ENCODE measurements at regions not wholly inside any gene's neighbourhood (a gene's known extent, or its start where the extent isn't known, plus 50 kb on each side); places are given as distances from the start of the nearest gene placed in this dataset.
"Not testable (repeated sequence)": the region's sequence is repeated elsewhere in the genome, so short reads cannot be mapped to it uniquely, and the experiment has no call there.

DNA sequence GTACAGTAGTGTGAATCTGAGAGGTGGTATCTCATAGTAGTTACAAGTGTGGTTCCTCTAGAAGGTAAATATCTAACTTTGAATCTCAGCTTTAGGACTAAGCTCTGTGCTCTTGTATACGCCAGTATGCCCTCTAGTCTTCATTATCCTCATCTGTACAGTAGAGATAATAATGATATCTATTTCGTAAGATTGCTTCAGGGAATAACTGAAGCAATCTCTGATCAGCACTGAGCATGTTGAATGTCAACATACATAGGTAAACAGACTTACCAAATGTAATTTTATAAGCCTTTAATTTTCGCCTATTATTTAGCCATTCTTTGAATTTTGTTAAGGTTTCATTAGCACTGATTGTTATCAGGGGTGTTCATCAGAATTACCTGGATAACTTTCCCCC is 175.2 kb upstream of the ANKRD50 start:
- no peak for DNase-seq (ENCODE audit: low spot score)

- DNase-seq (ENCODE audit: low spot score), result no peak
Observed at GRCh38 chr4:124884316-124884715, 171.8 kb upstream of the ANKRD50 start.

DNA sequence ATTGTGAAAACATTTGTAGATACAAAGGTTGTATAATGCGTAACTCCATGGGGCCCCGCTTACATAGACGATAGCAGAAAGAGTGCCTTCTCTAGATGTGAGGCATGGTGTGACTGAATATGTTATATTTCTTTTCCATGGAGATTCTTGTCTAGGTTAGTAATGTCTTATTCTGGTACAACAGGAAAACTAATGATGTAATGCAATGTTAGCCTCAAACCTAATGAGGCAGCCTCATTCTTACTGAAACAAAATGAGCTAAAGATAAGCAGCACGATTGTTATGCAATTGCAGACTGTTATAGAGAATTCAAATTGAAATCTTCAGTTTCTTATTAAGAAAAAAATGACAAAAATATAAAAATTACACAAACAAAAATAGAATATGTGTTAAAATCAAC is 171.1 kb upstream of the ANKRD50 start:
- no peak for DNase-seq (ENCODE audit: low spot score)

GRCh38 chr4:124879195-124879594 is 166.7 kb upstream of the ANKRD50 start:
- no peak for DNase-seq (ENCODE audit: low spot score)

GRCh38 chr4:124874172-124874450 is 161.6 kb upstream of the ANKRD50 start:
- DNase-seq (ENCODE audit: low spot score), result no peak

DNA sequence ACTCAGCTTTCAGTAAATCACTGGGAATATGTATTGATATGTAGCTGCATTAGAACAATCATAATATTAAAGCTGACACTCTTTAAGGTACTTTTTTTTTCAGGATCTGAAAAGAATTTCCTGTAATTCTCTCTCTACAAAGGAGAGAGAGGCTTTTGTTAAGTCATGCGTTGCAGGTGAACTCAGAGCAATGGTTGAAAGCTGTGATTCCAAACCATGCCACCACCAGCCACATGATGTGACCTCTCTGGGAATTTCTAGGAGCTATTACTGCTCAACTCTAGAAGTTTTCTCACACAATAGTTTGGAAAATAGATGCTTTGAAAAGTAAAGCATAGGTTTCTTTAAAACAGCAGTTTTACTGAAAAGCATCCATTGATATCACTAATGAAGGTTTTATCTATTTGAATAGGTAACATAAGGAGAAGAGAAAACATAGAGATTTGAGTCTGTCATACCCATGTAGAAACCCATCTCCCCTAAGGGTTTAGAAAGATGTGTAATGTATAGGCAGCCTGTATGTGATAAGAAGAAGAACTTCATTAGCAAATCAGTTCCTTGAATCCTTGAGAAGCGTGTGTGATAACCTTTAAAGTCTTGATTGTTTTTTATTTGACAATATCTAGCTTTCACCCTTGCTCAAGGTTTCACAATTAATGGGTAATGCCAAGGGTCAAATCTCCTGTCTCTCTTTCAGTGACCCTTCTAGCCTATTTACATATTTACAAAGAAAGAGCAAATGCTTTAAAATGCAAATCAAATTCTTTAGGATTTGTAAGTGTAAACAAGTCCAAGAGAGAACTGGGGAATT is 161.0 kb upstream of the ANKRD50 start:
- DNase-seq (ENCODE audit: low spot score), result peak; percentile 14

GRCh38 chr4:124872659-124873058 is 160.1 kb upstream of the ANKRD50 start:
- DNase-seq (ENCODE audit: low spot score), result no peak

DNA sequence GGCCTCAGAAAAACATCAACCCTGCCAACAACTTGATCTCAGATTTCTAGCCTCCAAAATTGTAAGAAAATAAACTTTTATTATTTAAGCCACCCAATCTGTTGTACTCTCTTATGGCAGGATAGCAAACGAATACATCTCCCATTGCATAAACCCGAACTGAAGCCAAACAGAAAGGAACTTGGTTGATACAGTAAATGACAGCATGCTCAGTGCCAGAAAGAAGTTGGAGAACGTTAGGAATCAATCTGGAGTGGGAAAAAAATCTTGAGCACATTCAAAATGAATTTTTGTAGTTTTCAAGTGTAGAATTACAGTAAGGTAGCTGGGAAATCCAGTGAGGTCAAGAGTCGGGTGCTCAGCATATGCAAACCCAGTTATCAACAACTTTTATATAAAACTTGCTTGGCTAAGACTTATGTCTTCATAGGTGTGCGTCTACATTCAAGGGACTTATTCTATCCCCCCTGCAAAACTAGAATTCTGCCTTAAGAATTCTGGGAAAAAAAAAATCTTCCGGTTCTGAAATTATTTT is 157.5 kb upstream of the ANKRD50 start:
- no peak for DNase-seq (ENCODE audit: low spot score)

DNA sequence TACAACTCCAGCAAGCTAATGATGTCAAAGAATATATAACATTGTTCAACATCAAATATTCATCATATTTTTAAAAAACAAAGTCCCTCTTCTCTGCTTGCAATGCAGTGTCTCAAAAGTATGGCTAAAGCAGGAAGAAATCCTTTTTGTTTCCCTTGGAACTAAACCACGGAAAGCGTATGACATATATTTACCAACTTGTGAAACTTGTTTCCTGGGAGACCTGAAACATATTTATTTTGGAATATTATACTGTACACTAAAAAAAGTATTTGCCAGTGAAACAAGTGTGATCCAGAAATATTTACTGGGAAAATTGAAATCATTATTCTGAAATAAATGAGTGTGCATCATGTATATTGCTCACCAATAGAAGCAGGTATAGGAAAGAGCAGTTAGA is 156.0 kb upstream of the ANKRD50 start:
- DNase-seq (ENCODE audit: low spot score), result no peak

DNA sequence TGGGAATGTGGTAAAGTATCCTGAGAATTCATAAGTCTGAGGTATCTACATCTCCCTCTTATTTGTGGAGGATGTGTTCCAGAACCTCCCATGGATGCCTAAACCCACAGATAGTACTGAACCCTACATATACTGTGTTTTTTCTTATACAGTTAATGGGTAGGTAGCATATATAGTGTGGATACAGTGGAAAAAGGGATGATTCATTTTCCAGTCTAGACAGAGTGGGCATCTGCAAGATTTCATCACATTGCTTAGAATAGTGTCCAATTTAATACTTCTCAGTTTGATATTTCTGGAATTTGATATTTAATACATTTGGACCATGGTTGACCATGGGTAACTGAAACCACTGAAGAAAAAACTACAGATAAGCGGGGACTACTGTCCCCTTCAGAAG is 155.0 kb upstream of the ANKRD50 start:
- DNase-seq (ENCODE audit: low spot score), result no peak

DNA sequence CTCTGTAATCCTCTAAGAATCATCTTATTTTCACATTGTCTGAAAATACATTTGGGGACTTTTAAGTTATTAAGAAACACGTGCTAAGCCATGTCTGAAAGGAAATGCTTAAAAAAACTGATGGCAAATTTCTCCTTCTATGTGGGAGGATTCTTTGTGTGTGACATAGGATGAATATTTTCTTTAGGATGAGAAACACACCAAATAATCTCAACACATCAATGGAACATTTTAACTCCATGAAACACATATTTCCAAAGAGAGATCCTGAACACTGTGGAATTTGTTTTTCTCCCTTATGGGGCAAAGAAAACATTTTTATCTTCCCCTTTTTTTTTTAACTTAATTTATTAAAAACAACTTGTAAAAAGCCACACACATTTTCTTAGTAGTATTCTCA is 153.8 kb upstream of the ANKRD50 start:
- DNase-seq (ENCODE audit: low spot score), result no peak

GRCh38 chr4:124863040-124863545 is 150.6 kb upstream of the ANKRD50 start:
- no peak for DNase-seq (ENCODE audit: low spot score)

- no peak for DNase-seq (ENCODE audit: low spot score)
Observed at GRCh38 chr4:124862261-124862660, 149.7 kb upstream of the ANKRD50 start.

DNA sequence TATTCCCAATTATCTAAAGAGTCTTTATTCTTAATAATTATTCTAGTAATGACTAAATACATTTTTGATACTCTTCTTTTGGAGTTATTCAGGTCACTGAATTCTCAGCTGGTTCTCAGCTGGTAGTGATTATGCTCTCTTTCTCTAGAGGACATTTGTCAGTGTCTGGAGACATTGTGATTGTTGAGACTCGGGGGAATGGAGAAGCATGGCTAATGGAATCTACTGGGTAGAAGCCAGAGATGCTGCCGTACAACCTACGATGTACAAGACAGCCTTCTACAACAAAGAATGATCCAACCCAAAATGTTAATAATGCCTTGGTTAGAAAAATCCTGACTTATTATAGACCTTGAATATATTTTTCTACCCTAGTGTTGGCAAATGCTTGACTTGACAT is 149.2 kb upstream of the ANKRD50 start:
- DNase-seq (ENCODE audit: low spot score), result no peak

DNA sequence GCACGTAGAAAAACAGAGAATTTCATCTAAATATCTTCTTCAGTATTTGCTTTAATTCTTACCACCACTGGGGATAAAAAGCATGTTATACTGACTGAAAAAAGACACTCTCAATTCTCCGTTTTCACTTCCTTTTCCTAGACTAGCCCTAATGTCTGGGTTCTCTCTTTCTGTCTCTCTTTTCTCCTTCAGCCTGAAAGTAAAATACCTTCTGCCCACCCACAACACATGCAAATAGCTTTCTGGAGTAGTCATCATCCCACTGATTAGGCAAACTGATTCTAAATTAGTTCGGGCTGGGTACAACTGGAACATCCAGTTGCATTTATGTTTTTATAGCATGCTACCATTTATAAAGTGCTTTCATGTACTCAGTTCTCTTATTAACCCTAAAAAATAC is 142.4 kb upstream of the ANKRD50 start:
- DNase-seq (ENCODE audit: low spot score), result no peak

- no peak for DNase-seq (ENCODE audit: low spot score)
Observed at GRCh38 chr4:124851741-124852140, 139.2 kb upstream of the ANKRD50 start.

DNA sequence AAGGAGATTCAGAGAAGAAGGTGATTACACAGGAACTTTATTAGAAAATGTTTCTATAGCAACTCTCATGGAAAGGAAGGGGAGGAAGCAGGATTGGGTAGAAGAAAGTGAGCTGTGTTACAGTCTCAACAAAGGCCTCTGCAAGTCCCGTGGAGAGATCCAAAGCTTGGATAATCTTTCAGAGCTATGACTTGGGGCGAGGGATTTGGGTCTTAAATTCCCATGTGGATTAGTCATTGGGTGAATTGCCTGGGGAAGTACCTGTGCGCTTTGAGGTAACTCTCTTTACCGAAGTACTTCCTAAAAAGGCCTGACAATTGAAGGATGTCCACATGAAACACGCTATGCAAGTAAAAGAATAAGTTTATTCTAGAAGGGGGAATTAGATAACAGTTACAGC is 133.8 kb upstream of the ANKRD50 start:
- DNase-seq (ENCODE audit: low spot score), result no peak

DNA sequence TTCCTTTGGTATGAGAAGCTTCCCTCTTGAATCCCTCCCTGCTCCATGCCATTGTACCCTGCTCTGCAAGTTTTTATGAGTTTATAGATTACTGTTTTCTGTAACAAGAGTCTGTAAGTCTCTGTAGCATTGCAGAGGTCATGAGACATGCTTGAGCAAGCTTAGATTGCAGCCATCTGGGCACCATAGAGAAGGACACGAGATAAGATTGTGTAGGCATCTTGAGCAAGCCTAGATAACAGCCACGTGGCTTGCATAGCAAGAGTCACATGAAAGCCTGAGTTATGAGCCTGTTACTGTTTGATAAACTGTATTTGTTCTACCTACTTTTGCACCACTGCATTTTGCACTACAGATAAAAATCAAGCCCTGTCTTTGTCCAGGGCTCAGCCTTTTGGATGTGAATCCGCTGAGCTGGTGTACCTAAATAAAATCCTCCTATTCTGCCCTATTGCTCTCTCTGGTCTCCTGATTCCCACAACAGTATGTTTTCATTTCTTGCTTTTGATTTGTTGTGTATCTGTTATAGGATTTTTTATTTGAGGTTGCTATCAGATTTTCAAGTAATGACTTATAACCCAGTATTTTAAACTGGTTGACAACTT is 127.4 kb upstream of the ANKRD50 start:
- DNase-seq (ENCODE audit: low spot score), result no peak

- no peak for DNase-seq (ENCODE audit: low spot score)
Observed at GRCh38 chr4:124833831-124834505, 121.4 kb upstream of the ANKRD50 start.

- no peak for DNase-seq (ENCODE audit: low spot score)
Observed at GRCh38 chr4:124828382-124828781, 115.8 kb upstream of the ANKRD50 start.

DNA sequence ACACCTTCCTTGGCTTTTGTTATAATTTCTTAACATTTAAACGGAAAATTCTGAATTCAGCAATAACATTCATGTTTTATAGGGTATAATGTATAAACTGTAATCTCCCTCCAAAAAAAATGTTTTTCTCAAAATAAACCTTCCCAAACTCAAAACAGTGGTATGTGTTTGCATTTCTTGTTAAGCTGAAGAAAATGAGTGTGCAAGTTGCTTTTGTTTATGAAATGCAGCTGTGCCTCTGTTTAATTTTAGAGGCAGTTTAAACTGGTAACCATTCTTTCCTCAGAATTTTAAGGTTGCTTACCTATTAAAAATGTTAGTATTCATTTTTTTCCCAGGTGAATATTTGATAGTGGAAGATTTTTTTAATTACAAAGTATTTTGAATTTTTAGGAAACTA is 105.0 kb upstream of the ANKRD50 start:
- no peak for DNase-seq (ENCODE audit: low spot score)

DNA sequence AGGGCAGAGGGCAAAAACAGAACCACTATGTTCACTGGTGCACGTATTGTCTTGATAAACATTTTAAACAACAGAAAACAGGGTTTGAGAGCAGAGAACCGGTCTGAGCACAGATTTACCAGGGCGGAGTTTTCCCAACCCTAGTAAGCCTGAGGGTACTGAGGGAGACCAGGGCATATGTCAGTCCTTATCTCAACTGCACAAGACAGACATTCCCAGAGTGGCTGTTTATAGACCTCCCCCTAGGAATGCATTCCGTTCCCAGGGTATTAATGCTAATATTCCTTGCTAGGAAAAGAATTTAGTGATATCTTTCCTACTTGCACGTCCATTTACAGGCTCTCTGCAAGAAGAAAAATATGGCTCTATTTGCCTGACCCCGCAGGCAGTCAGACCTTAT is 99.7 kb upstream of the ANKRD50 start:
- not testable (repeated sequence) for DNase-seq (ENCODE audit: low spot score)

- DNase-seq (ENCODE audit: low spot score), result no peak
Observed at GRCh38 chr4:124810827-124811226, 98.3 kb upstream of the ANKRD50 start.

All from iPS-NIHi11 (cell line).